Cardiac fibroblast (primary cell): ENCODE measurements at regions not wholly inside any gene's neighbourhood (a gene's known extent, or its start where the extent isn't known, plus 50 kb on each side); places are given as distances from the start of the nearest gene placed in this dataset.

Experiments
- DNase-seq, 2 donors: peaks; one replicate each; pipeline versions ENCODE4 v3.0.0 to v3.0.0-alpha.2; 2010; ENCODE audit warnings: low read depth in 2 of 2
- H3K4me3 ChIP-seq, 2 donors: replicated peaks in 1 of 2; 1 replicate in 1 of 2; 2 replicates in 1 of 2; pipeline ENCODE4 v1.5.1; 2011; ENCODE audit warnings: low read depth in 2 of 2, low read length in 2 of 2, mild to moderate bottlenecking in 2 of 2, moderate library complexity in 1 of 2
- CTCF ChIP-seq: IDR thresholded peaks from one replicate; pipeline ENCODE4 v1.5.1; 2011; ENCODE audit warnings: low read depth, mild to moderate bottlenecking, low read length, inconsistent platforms

GRCh38 chr14:84760489-84761126 lies 769.3 kb upstream of the FLRT2 start:
- no peak for DNase-seq
- no peak for TF ChIP-seq CTCF
- no peak overlapping the region for H3K4me3 ChIP-seq

- no peak overlapping the region for H3K4me3 ChIP-seq
- no peak for TF ChIP-seq CTCF
- DNase-seq: no peak
These were observed 762.5 kb upstream of the FLRT2 start for GRCh38 chr14:84767434-84767833.

GRCh38 chr14:84770030-84770429 lies 759.9 kb upstream of the FLRT2 start:
- no peak for DNase-seq
- no peak overlapping the region for H3K4me3 ChIP-seq
- no peak for TF ChIP-seq CTCF

GRCh38 chr14:84777356-84777755 lies 752.6 kb upstream of the FLRT2 start:
- no peak for DNase-seq
- no peak for TF ChIP-seq CTCF
- H3K4me3 ChIP-seq: no peak overlapping the region

- DNase-seq: no peak
- no peak for TF ChIP-seq CTCF
- no peak overlapping the region for H3K4me3 ChIP-seq
These were observed 747.0 kb upstream of the FLRT2 start for GRCh38 chr14:84782902-84783301.

- no peak for DNase-seq
- H3K4me3 ChIP-seq: no peak overlapping the region
- TF ChIP-seq CTCF: no peak
These were observed 746.4 kb upstream of the FLRT2 start for GRCh38 chr14:84783511-84783910.

GRCh38 chr14:84785996-84786395 lies 743.9 kb upstream of the FLRT2 start:
- no peak for TF ChIP-seq CTCF
- no peak overlapping the region for H3K4me3 ChIP-seq
- no peak for DNase-seq
